PC-9 (cell line): ENCODE measurements at regions not wholly inside any gene's neighbourhood (a gene's known extent, or its start where the extent isn't known, plus 50 kb on each side); places are given as distances from the start of the nearest gene placed in this dataset.

Experiments
- CTCF ChIP-seq: fragments of 200-600 bp; sonication (generic); conservative IDR thresholded peaks from 2 replicates; pipeline ENCODE4 v1.6.1; 2017; ENCODE audit warnings: mixed run types, antibody characterized with exemption, mild to moderate bottlenecking, moderate library complexity
- EZH2 ChIP-seq: fragments of 200-600 bp; sonication (generic); IDR thresholded peaks from 2 replicates; pipeline ENCODE4 v1.8.0; 2017; ENCODE audit warnings: antibody characterized with exemption, low read depth

DNA sequence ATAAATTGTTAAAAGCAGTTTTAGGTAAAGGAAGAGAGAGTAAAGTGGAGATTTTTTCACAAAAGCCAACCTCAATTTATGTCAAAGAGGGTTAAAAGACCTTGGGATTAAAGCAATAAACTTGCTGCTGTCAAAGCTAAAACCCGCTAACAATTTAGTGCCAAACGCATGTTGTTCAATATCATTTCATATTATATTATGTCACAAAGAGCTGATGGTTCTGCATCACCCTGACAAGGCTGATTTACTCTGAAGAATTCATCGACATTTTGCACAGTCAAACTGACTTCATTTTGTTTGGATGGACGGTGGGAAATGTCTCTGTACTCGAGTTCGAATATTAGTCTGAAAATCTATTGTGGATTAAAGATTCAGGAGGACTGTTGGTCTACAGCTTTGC, 315.8 kb upstream of the TSHZ3 start:
- TF ChIP-seq CTCF: no peak
- no peak for TF ChIP-seq EZH2
